ENCODE measurements at regions not wholly inside any gene's neighbourhood (a gene's known extent, or its start where the extent isn't known, plus 50 kb on each side); places are given as distances from the start of the nearest gene placed in this dataset.

DNA sequence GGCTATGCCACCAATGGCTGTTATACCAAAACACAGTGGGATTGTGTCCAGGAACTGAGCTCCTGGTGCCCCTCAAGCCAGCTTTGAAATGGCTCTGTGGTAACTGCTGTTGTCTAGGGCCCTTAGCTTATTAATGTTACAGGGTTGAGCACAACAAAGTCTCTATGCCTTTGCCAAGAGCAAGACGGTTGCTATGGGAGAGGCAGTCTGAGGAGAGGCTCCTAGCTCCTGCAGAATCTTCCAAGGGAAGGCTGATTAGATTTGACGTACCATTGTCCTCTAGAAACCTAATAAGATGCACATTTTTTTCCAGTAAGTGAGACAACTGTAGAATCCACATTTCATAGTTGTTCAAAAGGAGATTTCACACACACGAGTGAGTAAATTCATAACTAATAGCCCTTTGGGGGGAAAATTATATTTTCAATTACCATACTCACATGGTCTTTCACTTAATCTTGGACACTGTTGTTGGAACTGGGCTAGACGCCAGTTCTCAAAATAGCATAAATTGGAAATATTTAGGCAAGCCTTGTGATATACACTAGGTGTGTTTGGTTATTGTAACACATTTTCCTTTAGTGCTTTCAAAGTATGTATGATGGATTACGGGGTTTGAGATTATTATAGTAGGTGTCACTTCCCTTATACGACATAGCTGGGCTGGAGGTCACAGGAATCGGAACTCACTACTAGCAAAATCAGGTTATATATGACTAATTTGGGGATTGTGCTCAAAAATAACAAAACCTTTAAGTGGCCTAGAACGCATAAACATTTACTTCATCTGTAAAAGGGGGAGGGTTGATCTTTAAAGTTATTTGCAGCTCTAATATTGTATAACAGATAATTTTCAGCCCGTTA is 186.3 kb upstream of the EGFLAM start:
- H3K79me2 ChIP-seq (ENCODE audit: control insufficient read depth, low read length), result no peaks in the 10 kb centered on the region
- H3K4me2 ChIP-seq (ENCODE audit: low read length), result no peak overlapping the region
- no peaks in the 10 kb centered on the region for H3K9me3 ChIP-seq (ENCODE audit: control insufficient read depth, insufficient read depth, low read length)
- no peaks in the 10 kb centered on the region for H3K36me3 ChIP-seq (ENCODE audit: control insufficient read depth, low read length)
- H3K9me2 ChIP-seq (replicated peaks; ENCODE audit: control insufficient read depth, low read length), result no peaks in the 10 kb centered on the region
- no peaks in the 10 kb centered on the region for H3F3A ChIP-seq (ENCODE audit: control insufficient read depth, insufficient read depth)
- TF ChIP-seq, protein P1, sequence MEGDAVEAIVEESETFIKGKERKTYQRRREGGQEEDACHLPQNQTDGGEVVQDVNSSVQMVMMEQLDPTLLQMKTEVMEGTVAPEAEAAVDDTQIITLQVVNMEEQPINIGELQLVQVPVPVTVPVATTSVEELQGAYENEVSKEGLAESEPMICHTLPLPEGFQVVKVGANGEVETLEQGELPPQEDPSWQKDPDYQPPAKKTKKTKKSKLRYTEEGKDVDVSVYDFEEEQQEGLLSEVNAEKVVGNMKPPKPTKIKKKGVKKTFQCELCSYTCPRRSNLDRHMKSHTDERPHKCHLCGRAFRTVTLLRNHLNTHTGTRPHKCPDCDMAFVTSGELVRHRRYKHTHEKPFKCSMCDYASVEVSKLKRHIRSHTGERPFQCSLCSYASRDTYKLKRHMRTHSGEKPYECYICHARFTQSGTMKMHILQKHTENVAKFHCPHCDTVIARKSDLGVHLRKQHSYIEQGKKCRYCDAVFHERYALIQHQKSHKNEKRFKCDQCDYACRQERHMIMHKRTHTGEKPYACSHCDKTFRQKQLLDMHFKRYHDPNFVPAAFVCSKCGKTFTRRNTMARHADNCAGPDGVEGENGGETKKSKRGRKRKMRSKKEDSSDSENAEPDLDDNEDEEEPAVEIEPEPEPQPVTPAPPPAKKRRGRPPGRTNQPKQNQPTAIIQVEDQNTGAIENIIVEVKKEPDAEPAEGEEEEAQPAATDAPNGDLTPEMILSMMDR (IDR thresholded peaks at IDR 0.05; ENCODE audit: low read depth, low read length, poor library complexity, severe bottlenecking), result no peak
- no peak for TF ChIP-seq EZH2phosphoT487 (IDR thresholded peaks at IDR 0.05; ENCODE audit: borderline replicate concordance, low read length)
- no peak overlapping the region for H3K4me3 ChIP-seq (ENCODE audit: low read length)
- no peaks in the 10 kb centered on the region for H3K27me3 ChIP-seq (ENCODE audit: control insufficient read depth, low read length)
- H3K27ac ChIP-seq (ENCODE audit: low read depth, low read length), result no peak overlapping the region
- H3K4me1 ChIP-seq (ENCODE audit: control insufficient read depth, low read length), result no peaks in the 10 kb centered on the region
- no peaks in the 10 kb centered on the region for H4K20me1 ChIP-seq (ENCODE audit: control insufficient read depth, insufficient read depth, low read depth, low read length)

GRCh38 chr5:38070304-38070950 is 187.9 kb upstream of the EGFLAM start:
- Histone ChIP-seq H3K9me3 (ENCODE audit: control insufficient read depth, insufficient read depth, low read length) (no peaks in the 10 kb centered on the region), H3K27ac (ENCODE audit: low read depth, low read length) (no peak overlapping the region), H3K36me3 (ENCODE audit: control insufficient read depth, low read length) (no peaks in the 10 kb centered on the region), H4K20me1 (ENCODE audit: control insufficient read depth, insufficient read depth, low read depth, low read length) (no peaks in the 10 kb centered on the region), H3K79me2 (ENCODE audit: control insufficient read depth, low read length) (no peaks in the 10 kb centered on the region), H3K4me2 (ENCODE audit: low read length) (no peak overlapping the region), H3K4me1 (ENCODE audit: control insufficient read depth, low read length) (no peaks in the 10 kb centered on the region), H3K9me2 (replicated peaks; ENCODE audit: control insufficient read depth, low read length) (no peaks in the 10 kb centered on the region), H3K27me3 (ENCODE audit: control insufficient read depth, low read length) (no peaks in the 10 kb centered on the region), H3K4me3 (ENCODE audit: low read length) (no peak overlapping the region), H3F3A (ENCODE audit: control insufficient read depth, insufficient read depth) (no peaks in the 10 kb centered on the region)
- no peak for TF ChIP-seq EZH2phosphoT487 (IDR thresholded peaks at IDR 0.05; ENCODE audit: borderline replicate concordance, low read length)
- TF ChIP-seq, protein P1 (IDR thresholded peaks at IDR 0.05; ENCODE audit: low read depth, low read length, poor library complexity, severe bottlenecking), result no peak

DNA sequence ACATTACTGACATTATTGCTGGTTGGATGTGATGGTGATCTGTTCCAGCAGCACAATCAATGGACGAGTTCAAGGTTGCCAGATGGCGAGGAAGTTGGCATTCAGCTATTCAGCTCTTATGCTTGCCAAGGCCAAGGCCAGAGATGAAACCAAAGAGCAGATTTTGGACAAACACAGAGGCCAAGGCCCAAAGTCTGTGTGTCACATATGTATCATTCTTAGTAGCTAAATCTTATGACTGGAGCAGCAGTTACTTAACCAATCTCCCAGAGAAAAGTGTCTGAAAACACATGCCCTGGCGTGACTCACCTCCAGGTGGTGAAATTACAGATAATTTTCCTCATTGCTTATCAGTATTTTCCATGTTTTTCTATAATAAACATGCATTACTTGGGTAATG is 189.0 kb upstream of the EGFLAM start:
- Histone ChIP-seq H3K4me3 (ENCODE audit: low read length) (no peak overlapping the region), H3K9me2 (replicated peaks; ENCODE audit: control insufficient read depth, low read length) (no peaks in the 10 kb centered on the region), H3F3A (ENCODE audit: control insufficient read depth, insufficient read depth) (no peaks in the 10 kb centered on the region), H4K20me1 (ENCODE audit: control insufficient read depth, insufficient read depth, low read depth, low read length) (no peaks in the 10 kb centered on the region), H3K27ac (ENCODE audit: low read depth, low read length) (no peak overlapping the region), H3K79me2 (ENCODE audit: control insufficient read depth, low read length) (no peaks in the 10 kb centered on the region), H3K27me3 (ENCODE audit: control insufficient read depth, low read length) (no peaks in the 10 kb centered on the region), H3K36me3 (ENCODE audit: control insufficient read depth, low read length) (no peaks in the 10 kb centered on the region), H3K4me2 (ENCODE audit: low read length) (no peak overlapping the region), H3K4me1 (ENCODE audit: control insufficient read depth, low read length) (no peaks in the 10 kb centered on the region), H3K9me3 (ENCODE audit: control insufficient read depth, insufficient read depth, low read length) (no peaks in the 10 kb centered on the region)
- TF ChIP-seq, protein P1 (IDR thresholded peaks at IDR 0.05; ENCODE audit: low read depth, low read length, poor library complexity, severe bottlenecking), result no peak
- TF ChIP-seq EZH2phosphoT487 (IDR thresholded peaks at IDR 0.05; ENCODE audit: borderline replicate concordance, low read length), result no peak

All from DOHH2 (cell line).